Activated naive CD8-positive, alpha-beta T cell treated with anti-CD3 and anti-CD28 coated beads, Interleukin-2, amount 50 U/mL, for 24 hours (primary cell): ENCODE measurements at regions not wholly inside any gene's neighbourhood (a gene's known extent, or its start where the extent isn't known, plus 50 kb on each side); places are given as distances from the start of the nearest gene placed in this dataset.
"Not testable (repeated sequence)": the region's sequence is repeated elsewhere in the genome, so short reads cannot be mapped to it uniquely, and the experiment has no call there.

Experiments used
- ATAC-seq: fragments of 150-1000 bp; cut with Tn5 transposase; one replicate; pipeline ENCODE4 v1.10.0; 2021
- DNase-seq: peaks from one replicate; pipeline ENCODE4 v3.0.0; 2021
- H3K27ac Mint-ChIP-seq: one replicate; pipeline ENCODE4 v1.8.0; 2021; ENCODE audit warnings: mild to moderate bottlenecking, mixed read lengths
- H3K27me3 Mint-ChIP-seq: one replicate; pipeline ENCODE4 v1.8.0; 2021; ENCODE audit warnings: mixed read lengths
- H3K36me3 Mint-ChIP-seq: one replicate; pipeline ENCODE4 v1.8.0; 2021; ENCODE audit warnings: low read depth, mixed read lengths
- H3K4me1 Mint-ChIP-seq: one replicate; pipeline ENCODE4 v1.8.0; 2021; ENCODE audit warnings: mixed read lengths
- H3K4me3 Mint-ChIP-seq: one replicate; pipeline ENCODE4 v1.8.0; 2021; ENCODE audit warnings: mild to moderate bottlenecking, moderate library complexity, mixed read lengths
- H3K9me3 Mint-ChIP-seq: one replicate; pipeline ENCODE4 v1.8.0; 2021; ENCODE audit warnings: mixed read lengths

DNA sequence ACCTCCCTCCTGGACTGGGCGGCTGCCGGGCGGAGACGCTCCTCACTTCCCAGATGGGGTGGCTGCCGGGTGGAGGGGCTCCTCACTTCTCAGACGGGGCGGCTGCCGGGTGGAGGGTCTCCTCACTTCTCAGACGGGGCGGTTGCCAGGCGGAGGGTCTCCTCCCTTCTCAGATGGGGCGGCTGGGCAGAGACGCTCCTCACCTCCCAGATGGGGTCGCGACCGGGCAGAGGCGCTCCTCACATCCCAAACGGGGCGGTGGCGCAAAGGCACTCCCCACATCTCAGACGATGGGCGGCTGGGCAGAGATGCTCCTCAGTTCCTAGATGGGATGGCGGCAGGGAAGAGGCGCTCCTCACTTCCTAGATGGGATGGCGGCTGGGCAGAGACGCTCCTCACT is 305.5 kb downstream of the SLITRK5 start:
- H3K4me3 Mint-ChIP-seq, ATAC-seq, H3K36me3 Mint-ChIP-seq: not testable (repeated sequence)

GRCh38 chr13:87981416-87981815 is 310.2 kb downstream of the SLITRK5 start:
- Mint-ChIP-seq H3K9me3 (no peaks in the 10 kb centered on the region), H3K4me3 (no peak overlapping the region), H3K27me3 (no peaks in the 10 kb centered on the region), H3K27ac (no peak overlapping the region), H3K36me3 (no peaks in the 10 kb centered on the region), H3K4me1 (no peaks in the 10 kb centered on the region)
- DNase-seq (no peak), ATAC-seq (no peak)

More for the DNA sequence above, 305.5 kb downstream of the SLITRK5 start:
- not testable (repeated sequence) for H3K27me3 Mint-ChIP-seq, H3K9me3 Mint-ChIP-seq, DNase-seq, H3K27ac Mint-ChIP-seq, H3K4me1 Mint-ChIP-seq

GRCh38 chr13:87982400-87982799 is 311.2 kb downstream of the SLITRK5 start:
- H3K9me3 Mint-ChIP-seq, result no peaks in the 10 kb centered on the region
- ATAC-seq, result no peak

DNA sequence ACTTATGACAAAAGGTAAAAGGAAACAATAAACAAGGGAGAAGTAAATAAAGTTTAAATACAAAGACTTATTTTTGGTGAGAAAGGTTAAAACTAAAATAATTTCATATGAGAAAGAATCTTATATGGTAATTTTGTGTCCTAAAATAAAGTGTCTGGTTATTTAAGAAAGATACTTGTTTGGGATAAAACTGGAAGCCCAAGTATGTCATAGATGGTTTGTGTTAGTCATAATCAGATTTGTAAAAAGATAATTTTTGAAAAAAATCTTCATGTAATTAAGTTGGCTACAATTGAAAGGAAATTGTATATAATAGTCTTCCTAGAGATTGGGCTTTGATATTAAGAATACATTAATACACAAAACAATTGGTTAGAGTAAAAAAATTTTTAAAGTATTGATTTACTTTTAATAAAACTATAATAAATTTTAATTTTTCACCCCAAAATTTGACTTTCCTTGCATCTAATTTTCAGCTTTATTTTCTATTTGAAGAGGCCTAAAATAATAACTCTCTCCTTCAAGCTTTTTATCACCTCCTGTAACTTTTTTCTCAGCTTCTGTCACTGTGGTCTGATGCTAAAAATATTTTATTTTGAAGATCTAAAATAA is 315.6 kb downstream of the SLITRK5 start:
- Mint-ChIP-seq H3K4me1 (no peaks in the 10 kb centered on the region), H3K9me3 (no peaks in the 10 kb centered on the region), H3K27ac (no peak overlapping the region), H3K36me3 (no peaks in the 10 kb centered on the region), H3K27me3 (no peaks in the 10 kb centered on the region), H3K4me3 (no peak overlapping the region)
- ATAC-seq (no peak), DNase-seq (no peak)

More at GRCh38 chr13:87982400-87982799, 311.2 kb downstream of the SLITRK5 start:
- Mint-ChIP-seq H3K36me3 (no peaks in the 10 kb centered on the region), H3K27ac (no peak overlapping the region), H3K4me3 (no peak overlapping the region), H3K4me1 (no peaks in the 10 kb centered on the region), H3K27me3 (no peaks in the 10 kb centered on the region)
- DNase-seq, result no peak

- no peaks in the 10 kb centered on the region for H3K27me3 Mint-ChIP-seq
- no peak overlapping the region for H3K4me3 Mint-ChIP-seq
- H3K36me3 Mint-ChIP-seq, result no peaks in the 10 kb centered on the region
- DNase-seq (no peak), ATAC-seq (no peak)
- H3K9me3 Mint-ChIP-seq, result peaks cover 4% of the 10 kb centered on the region
- H3K27ac Mint-ChIP-seq, result no peak overlapping the region
- no peaks in the 10 kb centered on the region for H3K4me1 Mint-ChIP-seq
Observed at GRCh38 chr13:87998081-87998480, 326.9 kb downstream of the SLITRK5 start.

GRCh38 chr13:87999240-87999700 is 328.1 kb downstream of the SLITRK5 start:
- no peak overlapping the region for H3K4me3 Mint-ChIP-seq
- H3K36me3 Mint-ChIP-seq, result no peaks in the 10 kb centered on the region
- no peak overlapping the region for H3K27ac Mint-ChIP-seq
- H3K27me3 Mint-ChIP-seq, result no peaks in the 10 kb centered on the region
- H3K4me1 Mint-ChIP-seq, result no peaks in the 10 kb centered on the region
- ATAC-seq (no peak), DNase-seq (no peak)
- peaks cover 4% of the 10 kb centered on the region for H3K9me3 Mint-ChIP-seq

DNA sequence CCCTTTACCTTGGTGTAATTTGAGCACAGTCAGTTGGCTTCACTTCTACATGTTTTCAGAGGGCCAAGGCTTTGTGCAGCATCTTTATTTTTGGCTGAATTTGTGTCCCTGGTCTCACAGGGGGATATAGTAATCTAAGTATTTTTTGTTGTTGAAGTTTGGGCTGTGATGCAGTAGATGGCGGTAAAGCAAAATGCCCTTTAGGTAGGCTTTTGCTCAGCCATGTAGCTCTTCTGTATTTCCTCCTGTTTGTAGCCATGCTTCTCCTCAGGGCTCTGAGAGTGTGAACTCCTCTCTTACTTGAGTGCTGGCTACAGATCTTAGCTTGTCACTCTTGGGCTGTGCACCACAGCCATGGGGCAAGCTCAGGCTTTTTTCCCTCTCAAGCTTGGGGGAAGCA is 328.6 kb downstream of the SLITRK5 start:
- peaks cover 4% of the 10 kb centered on the region for H3K9me3 Mint-ChIP-seq
- ATAC-seq (no peak), DNase-seq (no peak)
- no peak overlapping the region for H3K27ac Mint-ChIP-seq
- H3K4me1 Mint-ChIP-seq, result no peaks in the 10 kb centered on the region
- H3K4me3 Mint-ChIP-seq, result no peak overlapping the region
- H3K27me3 Mint-ChIP-seq, result no peaks in the 10 kb centered on the region
- no peaks in the 10 kb centered on the region for H3K36me3 Mint-ChIP-seq

GRCh38 chr13:88000239-88000638 is 329.1 kb downstream of the SLITRK5 start:
- no peaks in the 10 kb centered on the region for H3K36me3 Mint-ChIP-seq
- H3K9me3 Mint-ChIP-seq, result peaks cover 4% of the 10 kb centered on the region
- no peak overlapping the region for H3K27ac Mint-ChIP-seq
- no peaks in the 10 kb centered on the region for H3K27me3 Mint-ChIP-seq
- no peak overlapping the region for H3K4me3 Mint-ChIP-seq
- DNase-seq, result no peak
- ATAC-seq, result no peak
- no peaks in the 10 kb centered on the region for H3K4me1 Mint-ChIP-seq

DNA sequence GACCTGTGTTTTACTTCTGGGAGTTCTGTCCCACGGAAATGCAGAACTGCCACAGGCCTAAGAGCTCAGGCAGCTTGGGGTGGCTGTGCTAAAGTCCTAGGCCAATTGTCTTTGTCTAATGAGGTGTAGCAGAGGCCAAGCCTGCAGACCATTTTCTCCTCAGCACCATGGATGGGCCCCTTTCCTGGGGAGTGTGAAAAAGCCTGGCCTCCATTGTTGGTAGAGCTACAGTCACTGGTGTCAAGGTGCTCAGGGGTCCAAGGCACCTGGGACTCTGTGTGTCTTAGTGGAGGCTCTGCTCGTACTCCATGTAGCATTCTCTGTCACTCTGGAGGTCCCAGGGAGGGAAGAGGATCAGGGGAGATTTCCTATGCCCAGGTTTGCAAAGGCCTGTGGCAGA is 329.6 kb downstream of the SLITRK5 start:
- no peaks in the 10 kb centered on the region for H3K36me3 Mint-ChIP-seq
- DNase-seq, result no peak
- H3K27ac Mint-ChIP-seq, result no peak overlapping the region
- H3K9me3 Mint-ChIP-seq, result peaks cover 4% of the 10 kb centered on the region
- H3K4me3 Mint-ChIP-seq, result no peak overlapping the region
- no peaks in the 10 kb centered on the region for H3K4me1 Mint-ChIP-seq
- no peaks in the 10 kb centered on the region for H3K27me3 Mint-ChIP-seq
- no peak for ATAC-seq

GRCh38 chr13:88005188-88005587 is 334.0 kb downstream of the SLITRK5 start:
- H3K36me3 Mint-ChIP-seq, result no peaks in the 10 kb centered on the region
- ATAC-seq (no peak), DNase-seq (no peak)
- no peak overlapping the region for H3K27ac Mint-ChIP-seq
- H3K4me3 Mint-ChIP-seq, result no peak overlapping the region
- H3K27me3 Mint-ChIP-seq, result no peaks in the 10 kb centered on the region
- no peaks in the 10 kb centered on the region for H3K4me1 Mint-ChIP-seq
- H3K9me3 Mint-ChIP-seq, result peaks cover 10% of the 10 kb centered on the region

DNA sequence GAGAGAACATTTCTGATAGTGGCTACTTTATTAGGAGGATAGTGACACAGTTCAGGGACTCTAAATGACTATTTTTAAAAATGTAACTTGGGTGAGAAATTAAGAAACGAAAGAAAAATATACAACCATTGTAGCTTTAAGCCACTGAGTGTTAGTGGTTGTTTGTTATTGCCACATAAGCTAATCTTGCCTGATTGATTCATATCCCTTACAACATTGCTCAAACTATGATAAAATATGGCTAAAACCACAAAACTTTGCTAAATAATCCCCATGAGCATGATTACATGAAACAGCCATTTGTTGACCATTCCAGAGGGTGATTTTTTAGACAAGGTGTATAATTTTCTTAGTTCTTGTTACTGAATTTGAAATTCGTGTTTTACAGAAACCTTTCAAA is 343.4 kb downstream of the SLITRK5 start:
- ATAC-seq, result no peak
- Mint-ChIP-seq H3K4me3 (no peak overlapping the region), H3K27ac (no peak overlapping the region), H3K4me1 (no peaks in the 10 kb centered on the region), H3K36me3 (no peaks in the 10 kb centered on the region), H3K27me3 (no peaks in the 10 kb centered on the region), H3K9me3 (peaks cover 14% of the 10 kb centered on the region)
- no peak for DNase-seq

GRCh38 chr13:88022431-88023208 is 351.4 kb downstream of the SLITRK5 start:
- peaks cover 6% of the 10 kb centered on the region for H3K9me3 Mint-ChIP-seq
- ATAC-seq (no peak), DNase-seq (no peak)

GRCh38 chr13:88026241-88026640 is 355.1 kb downstream of the SLITRK5 start:
- H3K4me3 Mint-ChIP-seq, result no peak overlapping the region
- ATAC-seq (no peak), DNase-seq (no peak)
- no peak overlapping the region for H3K27ac Mint-ChIP-seq
- no peaks in the 10 kb centered on the region for H3K9me3 Mint-ChIP-seq
- no peaks in the 10 kb centered on the region for H3K27me3 Mint-ChIP-seq
- no peaks in the 10 kb centered on the region for H3K36me3 Mint-ChIP-seq
- H3K4me1 Mint-ChIP-seq, result no peaks in the 10 kb centered on the region

More at GRCh38 chr13:88022431-88023208, 351.4 kb downstream of the SLITRK5 start:
- H3K4me3 Mint-ChIP-seq, result no peak overlapping the region
- no peaks in the 10 kb centered on the region for H3K4me1 Mint-ChIP-seq
- H3K27me3 Mint-ChIP-seq, result no peaks in the 10 kb centered on the region
- H3K27ac Mint-ChIP-seq, result no peak overlapping the region
- no peaks in the 10 kb centered on the region for H3K36me3 Mint-ChIP-seq

GRCh38 chr13:88031980-88032559 is 360.9 kb downstream of the SLITRK5 start:
- no peak overlapping the region for H3K4me3 Mint-ChIP-seq
- no peaks in the 10 kb centered on the region for H3K4me1 Mint-ChIP-seq
- H3K27me3 Mint-ChIP-seq, result no peaks in the 10 kb centered on the region
- no peak for ATAC-seq
- no peaks in the 10 kb centered on the region for H3K36me3 Mint-ChIP-seq
- H3K27ac Mint-ChIP-seq, result no peak overlapping the region
- no peaks in the 10 kb centered on the region for H3K9me3 Mint-ChIP-seq
- no peak for DNase-seq

- H3K4me3 Mint-ChIP-seq, ATAC-seq, H3K36me3 Mint-ChIP-seq, H3K27me3 Mint-ChIP-seq, DNase-seq, H3K27ac Mint-ChIP-seq, H3K9me3 Mint-ChIP-seq, H3K4me1 Mint-ChIP-seq: not testable (repeated sequence)
Observed at GRCh38 chr13:88036205-88036604, 365.0 kb downstream of the SLITRK5 start.
